NB4 (cell line): ENCODE measurements at regions not wholly inside any gene's neighbourhood (a gene's known extent, or its start where the extent isn't known, plus 50 kb on each side); places are given as distances from the start of the nearest gene placed in this dataset.
A peak's percentile ranks its signal among the peaks of the same experiment; 100 is the strongest.

ENCODE experiments used
- DNase-seq: peaks from one replicate; pipeline ENCODE4 v3.0.0; 2010; ENCODE audit warnings: low read depth
- H3K4me3 ChIP-seq: one replicate; pipeline ENCODE4 v1.5.1; 2011; ENCODE audit warnings: mild to moderate bottlenecking, low read depth, low read length, moderate library complexity
- MAX ChIP-seq: IDR thresholded peaks from 2 replicates; pipeline ENCODE4 v1.6.1; 2011; ENCODE audit warnings: low read depth, low read length
- MYC ChIP-seq: IDR thresholded peaks from 2 replicates; pipeline ENCODE4 v1.6.1; 2011; ENCODE audit warnings: low read depth, low read length
- POLR2A ChIP-seq: IDR thresholded peaks from 2 replicates; pipeline ENCODE4 v1.6.1; 2011; ENCODE audit warnings: mild to moderate bottlenecking; ENCODE audit not compliant: insufficient read length; ENCODE audit errors: extremely low read depth
- TF ChIP-seq, protein P1 (sequence below): IDR thresholded peaks from one replicate; pipeline ENCODE4 v1.5.1; 2012; ENCODE audit warnings: low read depth, low read length

GRCh38 chr11:87743007-87743406, 432.2 kb downstream of the RAB38 start:
- no peak for TF ChIP-seq MAX
- TF ChIP-seq, protein P1, sequence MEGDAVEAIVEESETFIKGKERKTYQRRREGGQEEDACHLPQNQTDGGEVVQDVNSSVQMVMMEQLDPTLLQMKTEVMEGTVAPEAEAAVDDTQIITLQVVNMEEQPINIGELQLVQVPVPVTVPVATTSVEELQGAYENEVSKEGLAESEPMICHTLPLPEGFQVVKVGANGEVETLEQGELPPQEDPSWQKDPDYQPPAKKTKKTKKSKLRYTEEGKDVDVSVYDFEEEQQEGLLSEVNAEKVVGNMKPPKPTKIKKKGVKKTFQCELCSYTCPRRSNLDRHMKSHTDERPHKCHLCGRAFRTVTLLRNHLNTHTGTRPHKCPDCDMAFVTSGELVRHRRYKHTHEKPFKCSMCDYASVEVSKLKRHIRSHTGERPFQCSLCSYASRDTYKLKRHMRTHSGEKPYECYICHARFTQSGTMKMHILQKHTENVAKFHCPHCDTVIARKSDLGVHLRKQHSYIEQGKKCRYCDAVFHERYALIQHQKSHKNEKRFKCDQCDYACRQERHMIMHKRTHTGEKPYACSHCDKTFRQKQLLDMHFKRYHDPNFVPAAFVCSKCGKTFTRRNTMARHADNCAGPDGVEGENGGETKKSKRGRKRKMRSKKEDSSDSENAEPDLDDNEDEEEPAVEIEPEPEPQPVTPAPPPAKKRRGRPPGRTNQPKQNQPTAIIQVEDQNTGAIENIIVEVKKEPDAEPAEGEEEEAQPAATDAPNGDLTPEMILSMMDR, result peak; percentile 47
- DNase-seq, result peak; percentile 20
- H3K4me3 ChIP-seq, result no peak overlapping the region

GRCh38 chr11:87740968-87741367, 434.3 kb downstream of the RAB38 start:
- no peak overlapping the region for H3K4me3 ChIP-seq
- peak; percentile 35 for DNase-seq
- TF ChIP-seq POLR2A, result no peak
- TF ChIP-seq, protein P1, result no peak
- no peak for TF ChIP-seq MYC
- no peak for TF ChIP-seq MAX

- no peak overlapping the region for H3K4me3 ChIP-seq
- DNase-seq, result no peak
- TF ChIP-seq MYC (no peak), MAX (no peak), POLR2A (no peak)
- TF ChIP-seq, protein P1, result no peak
Observed at GRCh38 chr11:87740451-87740850, 434.8 kb downstream of the RAB38 start.

- DNase-seq, result no peak
- H3K4me3 ChIP-seq, result no peak overlapping the region
- no peak for TF ChIP-seq MAX
- no peak for TF ChIP-seq POLR2A
- TF ChIP-seq, protein P1, result no peak
- TF ChIP-seq MYC, result no peak
Observed at GRCh38 chr11:87739766-87740165, 435.5 kb downstream of the RAB38 start.

- H3K4me3 ChIP-seq, result no peak overlapping the region
- no peak for DNase-seq
- TF ChIP-seq MYC (no peak), POLR2A (no peak), MAX (no peak)
- TF ChIP-seq, protein P1, result no peak
Observed at GRCh38 chr11:87739261-87739660, 436.0 kb downstream of the RAB38 start.

DNA sequence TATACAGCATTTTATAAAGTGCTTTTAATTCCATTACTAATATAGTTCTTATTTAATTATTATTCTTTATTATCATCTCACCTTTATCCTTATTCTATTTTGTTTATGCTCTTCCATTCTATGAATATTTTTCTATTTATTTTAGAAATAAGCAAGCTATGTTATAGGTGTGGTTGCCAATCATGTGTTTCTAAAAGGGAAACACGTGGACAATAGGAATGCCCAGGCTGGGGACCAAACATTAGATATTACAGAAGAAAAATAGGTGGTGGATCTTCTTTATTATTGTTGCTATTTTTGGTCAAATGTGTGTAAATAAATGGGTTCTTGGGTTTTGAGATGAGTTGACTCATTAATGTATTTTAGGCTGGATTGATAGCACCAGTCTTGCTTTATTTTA, 438.3 kb downstream of the RAB38 start:
- DNase-seq, result no peak
- no peak overlapping the region for H3K4me3 ChIP-seq
- TF ChIP-seq MYC, result no peak
- TF ChIP-seq, protein P1, result no peak
- no peak for TF ChIP-seq POLR2A
- TF ChIP-seq MAX, result no peak
